K562 (cell line): ENCODE measurements at regions not wholly inside any gene's neighbourhood (a gene's known extent, or its start where the extent isn't known, plus 50 kb on each side); places are given as distances from the start of the nearest gene placed in this dataset.

Experiments
- CHD2 ChIP-seq: IDR thresholded peaks from 2 replicates; pipeline ENCODE4 v1.6.1; 2011; ENCODE audit warnings: low read depth, low read length
- DPF2 ChIP-seq: fragments of 450-650 bp; IDR thresholded peaks from 2 replicates; pipeline ENCODE4 v1.6.1; 2016
- FOXJ3 ChIP-seq: sonication (generic); formaldehyde crosslinking; IDR thresholded peaks from 2 replicates; pipeline ENCODE4 v1.4.0; 2020; ENCODE audit warnings: mild to moderate bottlenecking, missing genetic modification reagents
- MTA1 ChIP-seq: fragments of 450-650 bp; IDR thresholded peaks from 2 replicates; pipeline ENCODE4 v1.6.1; 2017; ENCODE audit warnings: borderline replicate concordance
- NBN ChIP-seq: fragments of 450-650 bp; IDR thresholded peaks from 2 replicates; pipeline ENCODE4 v1.6.1; 2016; ENCODE audit warnings: low read depth, mild to moderate bottlenecking
- SP1 ChIP-seq: sonication (generic); formaldehyde crosslinking; IDR thresholded peaks from 2 replicates; pipeline ENCODE4 v1.8.1; 2022; ENCODE audit warnings: mild to moderate bottlenecking, missing genetic modification reagents
- SRF ChIP-seq, 2 experiments: fragments of 250-450, 450-650 bp in 1 of 2; sonication (Bioruptor Pico) in 1 of 2; sonication (generic) in 1 of 2; formaldehyde crosslinking; IDR thresholded peaks; 2 replicates each; pipeline versions ENCODE4 v1.5.0 to v1.5.1; 2020 to 2022; ENCODE audit warnings: mild to moderate bottlenecking in 1 of 2, missing genetic modification reagents in 1 of 2
- ZKSCAN8 ChIP-seq: fragments of 200-800 bp; sonication (Bioruptor generic); IDR thresholded peaks from 2 replicates; pipeline ENCODE4 v1.6.1; 2016; ENCODE audit warnings: missing genetic modification characterization, missing compliant biosample characterization
- TF ChIP-seq, protein P1 (sequence below), 3 experiments: IDR thresholded peaks in 2 of 3; conservative IDR thresholded peaks in 1 of 3; 2 replicates each; pipeline ENCODE4 v1.5.1; 2011 to 2012; ENCODE audit warnings: low read length in 3 of 3, mild to moderate bottlenecking in 3 of 3, control low read depth in 2 of 3, improper control_type of control experiment in 1 of 3, inconsistent platforms in 1 of 3, low read depth in 1 of 3, mixed read lengths in 1 of 3, moderate library complexity in 1 of 3; ENCODE audit not compliant: insufficient read depth in 2 of 3

- TF ChIP-seq SP1 = no peak
- TF ChIP-seq CHD2 = no peak
- TF ChIP-seq, protein P1, sequence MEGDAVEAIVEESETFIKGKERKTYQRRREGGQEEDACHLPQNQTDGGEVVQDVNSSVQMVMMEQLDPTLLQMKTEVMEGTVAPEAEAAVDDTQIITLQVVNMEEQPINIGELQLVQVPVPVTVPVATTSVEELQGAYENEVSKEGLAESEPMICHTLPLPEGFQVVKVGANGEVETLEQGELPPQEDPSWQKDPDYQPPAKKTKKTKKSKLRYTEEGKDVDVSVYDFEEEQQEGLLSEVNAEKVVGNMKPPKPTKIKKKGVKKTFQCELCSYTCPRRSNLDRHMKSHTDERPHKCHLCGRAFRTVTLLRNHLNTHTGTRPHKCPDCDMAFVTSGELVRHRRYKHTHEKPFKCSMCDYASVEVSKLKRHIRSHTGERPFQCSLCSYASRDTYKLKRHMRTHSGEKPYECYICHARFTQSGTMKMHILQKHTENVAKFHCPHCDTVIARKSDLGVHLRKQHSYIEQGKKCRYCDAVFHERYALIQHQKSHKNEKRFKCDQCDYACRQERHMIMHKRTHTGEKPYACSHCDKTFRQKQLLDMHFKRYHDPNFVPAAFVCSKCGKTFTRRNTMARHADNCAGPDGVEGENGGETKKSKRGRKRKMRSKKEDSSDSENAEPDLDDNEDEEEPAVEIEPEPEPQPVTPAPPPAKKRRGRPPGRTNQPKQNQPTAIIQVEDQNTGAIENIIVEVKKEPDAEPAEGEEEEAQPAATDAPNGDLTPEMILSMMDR (IDR thresholded peaks at IDR 0.05 in 2 of 3, conservative IDR thresholded peaks at IDR 0.05 in 1 of 3; ENCODE audit: insufficient read depth in 2 of 3, low read depth in 1 of 3, low read length in 3 of 3) = no peak
- no peak for TF ChIP-seq NBN
- TF ChIP-seq DPF2 = no peak
- no peak for TF ChIP-seq MTA1
- no peak for TF ChIP-seq ZKSCAN8
- TF ChIP-seq SRF (CRISPR knock-in tag; IDR thresholded peaks at IDR 0.05) = no peak
- TF ChIP-seq FOXJ3 (CRISPR knock-in tag) = no peak
Observed at GRCh38 chr5:73330613-73331012, 118.0 kb downstream of the FOXD1 start.
